A673 (cell line): ENCODE measurements at regions not wholly inside any gene's neighbourhood (a gene's known extent, or its start where the extent isn't known, plus 50 kb on each side); places are given as distances from the start of the nearest gene placed in this dataset.

Source experiments
- BruUV-seq: library from RNA; stranded (reverse); fragments of 400-500 nt; replicated peaks from 2 replicates; lab custom pipeline; 2021; lab: Mats Ljungman, UMichigan
- CTCF ChIA-PET: fragments of 300-600 bp; sonication (Branson Sonifier 250); formaldehyde crosslinking; loops from one replicate; lab custom pipeline; 2022; ENCODE audit warnings: antibody characterized with exemption; lab: Charles Lee
- POLR2A ChIA-PET: fragments of 300-600 bp; sonication (Branson Sonifier 250); formaldehyde crosslinking; loops from one replicate; lab custom pipeline; 2022; ENCODE audit warnings: antibody characterized with exemption; ENCODE audit not compliant: low non-redundant PET; lab: Charles Lee
- DNase-seq: peaks from one replicate; pipeline ENCODE4 v3.0.0-alpha.2; 2015; ENCODE audit warnings: low spot score
- H3K27ac ChIP-seq: fragments of 200-600 bp; sonication (generic); 2 replicates; pipeline ENCODE4 v1.5.1; 2016; ENCODE audit warnings: mixed run types, low read depth, mild to moderate bottlenecking, mixed read lengths, antibody characterized with exemption, low read length; ENCODE audit not compliant: poor library complexity, severe bottlenecking
- H3K27me3 ChIP-seq: fragments of 200-600 bp; sonication (generic); replicated peaks from 2 replicates; pipeline ENCODE4 v1.6.1; 2017; ENCODE audit warnings: mixed run types, low read depth, mild to moderate bottlenecking, mixed read lengths, antibody characterized with exemption, low read length; ENCODE audit not compliant: insufficient read depth, poor library complexity
- H3K36me3 ChIP-seq: fragments of 200-600 bp; sonication (generic); 2 replicates; pipeline ENCODE4 v1.6.1; 2016; ENCODE audit warnings: mixed run types, mild to moderate bottlenecking, mixed read lengths, antibody characterized with exemption, low read length; ENCODE audit not compliant: insufficient read depth, poor library complexity, severe bottlenecking
- H3K4me1 ChIP-seq: fragments of 200-600 bp; sonication (generic); 2 replicates; pipeline ENCODE4 v1.6.1; 2017; ENCODE audit warnings: mixed run types, mild to moderate bottlenecking, mixed read lengths, antibody characterized with exemption, low read length; ENCODE audit not compliant: insufficient read depth, poor library complexity, severe bottlenecking
- H3K4me3 ChIP-seq: fragments of 200-600 bp; sonication (generic); 2 replicates; pipeline ENCODE4 v1.5.1; 2016; ENCODE audit warnings: low read depth, mixed run types, mild to moderate bottlenecking, mixed read lengths, low read length; ENCODE audit not compliant: poor library complexity, severe bottlenecking
- H3K9me3 ChIP-seq: fragments of 200-600 bp; sonication (generic); 2 replicates; pipeline ENCODE4 v1.6.1; 2016; ENCODE audit warnings: mixed run types, low read depth, mild to moderate bottlenecking, mixed read lengths, antibody characterized with exemption, low read length; ENCODE audit not compliant: poor library complexity, severe bottlenecking
- EZH2 ChIP-seq: fragments of 200-600 bp; sonication (generic); IDR thresholded peaks from 2 replicates; pipeline ENCODE4 v1.6.1; 2017; ENCODE audit warnings: borderline replicate concordance, low read depth, mild to moderate bottlenecking, mixed read lengths, antibody characterized with exemption, low read length; ENCODE audit not compliant: poor library complexity, severe bottlenecking
- intact Hi-C: fragments of 100-400 bp; cut with micrococcal nuclease; formaldehyde crosslinking; loops from one replicate; pipeline ENCODE4 v1.10.0; 2022; ENCODE audit not compliant: unreplicated experiment
- TF ChIP-seq, protein P1 (sequence below): fragments of 300-800, 200-600 bp; sonication (generic); conservative IDR thresholded peaks from 2 replicates; pipeline ENCODE4 v1.5.1; 2017; ENCODE audit warnings: low read depth, mild to moderate bottlenecking, antibody characterized with exemption, low read length, moderate library complexity, mixed read lengths

- ChIA-PET POLR2A (no interaction called here), CTCF (no interaction called here)
- TF ChIP-seq, protein P1, sequence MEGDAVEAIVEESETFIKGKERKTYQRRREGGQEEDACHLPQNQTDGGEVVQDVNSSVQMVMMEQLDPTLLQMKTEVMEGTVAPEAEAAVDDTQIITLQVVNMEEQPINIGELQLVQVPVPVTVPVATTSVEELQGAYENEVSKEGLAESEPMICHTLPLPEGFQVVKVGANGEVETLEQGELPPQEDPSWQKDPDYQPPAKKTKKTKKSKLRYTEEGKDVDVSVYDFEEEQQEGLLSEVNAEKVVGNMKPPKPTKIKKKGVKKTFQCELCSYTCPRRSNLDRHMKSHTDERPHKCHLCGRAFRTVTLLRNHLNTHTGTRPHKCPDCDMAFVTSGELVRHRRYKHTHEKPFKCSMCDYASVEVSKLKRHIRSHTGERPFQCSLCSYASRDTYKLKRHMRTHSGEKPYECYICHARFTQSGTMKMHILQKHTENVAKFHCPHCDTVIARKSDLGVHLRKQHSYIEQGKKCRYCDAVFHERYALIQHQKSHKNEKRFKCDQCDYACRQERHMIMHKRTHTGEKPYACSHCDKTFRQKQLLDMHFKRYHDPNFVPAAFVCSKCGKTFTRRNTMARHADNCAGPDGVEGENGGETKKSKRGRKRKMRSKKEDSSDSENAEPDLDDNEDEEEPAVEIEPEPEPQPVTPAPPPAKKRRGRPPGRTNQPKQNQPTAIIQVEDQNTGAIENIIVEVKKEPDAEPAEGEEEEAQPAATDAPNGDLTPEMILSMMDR: no peak
- no peak for TF ChIP-seq EZH2
- Histone ChIP-seq H3K9me3 (no peaks in the 10 kb centered on the region), H3K27ac (no peak overlapping the region), H3K36me3 (no peaks in the 10 kb centered on the region), H3K4me1 (no peaks in the 10 kb centered on the region), H3K27me3 (no peaks in the 10 kb centered on the region), H3K4me3 (no peak overlapping the region)
- BruUV-seq: no TSS peak
- intact Hi-C loops: no loop called here
- no peak for DNase-seq
These were observed 1040.5 kb downstream of the DTWD2 start for GRCh38 chr5:117947836-117948235.

GRCh38 chr5:117947121-117947520 lies 1041.2 kb downstream of the DTWD2 start:
- CTCF ChIA-PET: no interaction called here
- BruUV-seq: no TSS peak
- POLR2A ChIA-PET: no interaction called here
- Histone ChIP-seq H3K9me3 (no peaks in the 10 kb centered on the region), H3K4me1 (no peaks in the 10 kb centered on the region), H3K4me3 (no peak overlapping the region), H3K27me3 (no peaks in the 10 kb centered on the region), H3K27ac (no peak overlapping the region), H3K36me3 (no peaks in the 10 kb centered on the region)
- intact Hi-C loops: no loop called here
- no peak for DNase-seq
- TF ChIP-seq, protein P1: no peak
- TF ChIP-seq EZH2: no peak

DNA sequence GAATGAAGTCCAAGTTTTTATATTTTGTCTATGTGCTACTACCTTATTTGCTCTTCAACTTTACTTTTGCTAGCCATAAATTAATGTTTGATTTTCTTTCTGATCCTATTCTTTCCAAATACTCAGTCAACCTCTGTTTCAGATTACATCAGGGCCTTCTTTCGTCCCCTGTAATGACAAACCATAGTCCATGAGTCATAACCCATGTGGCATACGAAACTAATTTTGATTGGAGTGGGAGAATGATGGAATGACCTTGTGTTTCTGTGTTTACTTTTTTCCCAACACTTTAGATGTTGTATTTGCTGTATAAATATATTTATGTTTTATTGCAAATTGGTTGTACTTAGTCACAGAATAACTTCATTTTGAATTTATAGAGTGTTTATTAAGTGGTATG lies 1043.1 kb downstream of the DTWD2 start:
- no peak for TF ChIP-seq EZH2
- TF ChIP-seq, protein P1: no peak
- CTCF ChIA-PET: no interaction called here

More for the DNA sequence above, 1043.1 kb downstream of the DTWD2 start:
- peaks cover 5% of the 10 kb centered on the region for H3K9me3 ChIP-seq
- intact Hi-C loops: no loop called here
- H3K27me3 ChIP-seq: no peaks in the 10 kb centered on the region
- H3K4me1 ChIP-seq: no peaks in the 10 kb centered on the region
- H3K27ac ChIP-seq: no peak overlapping the region
- POLR2A ChIA-PET: no interaction called here
- BruUV-seq: no TSS peak
- no peak overlapping the region for H3K4me3 ChIP-seq
- DNase-seq: no peak
- H3K36me3 ChIP-seq: no peaks in the 10 kb centered on the region
